GM21390 (cell line): ENCODE measurements at regions not wholly inside any gene's neighbourhood (a gene's known extent, or its start where the extent isn't known, plus 50 kb on each side); places are given as distances from the start of the nearest gene placed in this dataset.

Source experiments
- ATAC-seq: cut with Tn5 transposase; IDR thresholded peaks from one replicate; pipeline ENCODE4 v1.9.1; 2021; ENCODE audit not compliant: unreplicated experiment

DNA sequence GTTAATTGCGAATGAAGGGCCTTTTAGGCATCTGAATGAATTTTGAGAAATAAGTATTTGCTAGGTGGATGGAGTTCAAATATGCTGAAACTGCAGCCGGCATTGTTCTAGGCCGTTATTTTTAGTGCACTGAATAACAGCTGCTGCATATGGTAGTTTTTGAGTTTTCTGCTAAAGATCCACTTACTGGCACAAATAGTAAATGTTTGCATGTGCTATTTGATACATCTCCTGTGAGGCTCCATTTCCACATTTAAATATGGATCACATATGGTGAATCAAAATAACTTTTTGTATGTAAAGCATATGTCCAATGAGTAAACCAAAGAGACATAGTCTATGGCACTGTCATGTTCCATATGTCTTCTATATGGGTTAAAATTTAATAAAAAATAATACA lies 56.7 kb upstream of the CNTN4 start:
- no peak for ATAC-seq
